GM12864 (cell line): ENCODE measurements at regions not wholly inside any gene's neighbourhood (a gene's known extent, or its start where the extent isn't known, plus 50 kb on each side); places are given as distances from the start of the nearest gene placed in this dataset.

Experiments
- DNase-seq: peaks from one replicate; pipeline ENCODE4 v3.0.0-alpha.2; 2011; ENCODE audit warnings: low read depth
- H3K4me3 ChIP-seq: 2 replicates; pipeline ENCODE4 v1.5.1; 2011; ENCODE audit warnings: mild to moderate bottlenecking, low read depth, low read length, control low read depth
- CTCF ChIP-seq: IDR thresholded peaks from 2 replicates; pipeline ENCODE4 v1.5.1; 2011; ENCODE audit warnings: low read depth, mild to moderate bottlenecking, moderate library complexity, low read length, control low read depth, inconsistent platforms; ENCODE audit errors: missing control alignments

GRCh38 chr2:15827001-15827400 lies 113.3 kb upstream of the MYCN start:
- no peak for TF ChIP-seq CTCF
- no peak overlapping the region for H3K4me3 ChIP-seq
- DNase-seq = no peak

GRCh38 chr2:15828576-15828975 lies 111.8 kb upstream of the MYCN start:
- TF ChIP-seq CTCF = no peak
- no peak for DNase-seq
- no peak overlapping the region for H3K4me3 ChIP-seq

- no peak for DNase-seq
- H3K4me3 ChIP-seq = no peak overlapping the region
- TF ChIP-seq CTCF = no peak
Measured at GRCh38 chr2:15829091-15829801, 111.1 kb upstream of the MYCN start.

GRCh38 chr2:15829985-15830384 lies 110.4 kb upstream of the MYCN start:
- H3K4me3 ChIP-seq = no peak overlapping the region
- no peak for DNase-seq
- no peak for TF ChIP-seq CTCF

- no peak for TF ChIP-seq CTCF
- no peak overlapping the region for H3K4me3 ChIP-seq
- DNase-seq = no peak
Measured at GRCh38 chr2:15830937-15831549, 109.3 kb upstream of the MYCN start.

- no peak for DNase-seq
- no peak overlapping the region for H3K4me3 ChIP-seq
- TF ChIP-seq CTCF = no peak
Measured at GRCh38 chr2:15832030-15832709, 108.2 kb upstream of the MYCN start.
